Tibial nerve (tissue), 4 donors: ENCODE measurements at regions not wholly inside any gene's neighbourhood (a gene's known extent, or its start where the extent isn't known, plus 50 kb on each side); places are given as distances from the start of the nearest gene placed in this dataset.

Source experiments
- DNase-seq, 2 donors: peaks; one replicate each; pipeline ENCODE4 v3.0.0-alpha.2; 2019; ENCODE audit warnings: low spot score in 2 of 2
- H3K27ac ChIP-seq, 4 donors: fragments of 200-600 bp; sonication (generic) in 3 of 4; one replicate each; pipeline ENCODE4 v1.5.1; 2017 to 2019; ENCODE audit warnings: mild to moderate bottlenecking in 1 of 4
- H3K27me3 ChIP-seq, 2 donors: fragments of 200-600 bp; sonication (generic) in 1 of 2; one replicate each; pipeline versions ENCODE4 v1.5.1 to v1.6.0; 2017 to 2019
- H3K36me3 ChIP-seq, 3 donors: fragments of 200-600 bp; sonication (generic); one replicate each; pipeline ENCODE4 v1.5.1; 2018 to 2019
- H3K4me1 ChIP-seq, 4 donors: fragments of 200-600 bp; sonication (generic) in 3 of 4; one replicate each; pipeline ENCODE4 v1.5.1; 2017 to 2019
- H3K4me3 ChIP-seq, 4 donors: fragments of 200-600 bp; sonication (generic) in 3 of 4; one replicate each; pipeline ENCODE4 v1.5.1; 2017 to 2019; ENCODE audit warnings: mild to moderate bottlenecking in 1 of 4, moderate library complexity in 1 of 4
- H3K9me3 ChIP-seq, 4 donors: fragments of 200-600 bp; sonication (generic) in 3 of 4; one replicate each; pipeline ENCODE4 v1.5.1; 2017 to 2019
- EP300 ChIP-seq, 2 donors: sonication (generic); formaldehyde crosslinking; IDR thresholded peaks; one replicate each; pipeline ENCODE4 v1.6.1; 2017; ENCODE audit warnings: antibody characterized with exemption in 2 of 2, mild to moderate bottlenecking in 1 of 2
- POLR2A ChIP-seq, 2 donors: fragments of 450-650 bp; IDR thresholded peaks; one replicate each; pipeline ENCODE4 v1.6.1; 2017; ENCODE audit warnings: antibody characterized with exemption in 2 of 2, mild to moderate bottlenecking in 2 of 2, moderate library complexity in 2 of 2
- WGBS, 2 donors: methylation state at CpG; one replicate each; pipeline ENCODE4 v1.1.5; 2018; 5-methylcytosine and 5-hydroxymethylcytosine counted together
- TF ChIP-seq, protein P1 (sequence below), 5 experiments: fragments of 200-600 bp in 3 of 5; fragments of 450-650 bp in 2 of 5; sonication (generic) in 3 of 5; IDR thresholded peaks; one replicate each; pipeline ENCODE4 v1.5.1; 2016 to 2019; ENCODE audit warnings: antibody characterized with exemption in 5 of 5, mild to moderate bottlenecking in 3 of 5, moderate library complexity in 2 of 5

DNA sequence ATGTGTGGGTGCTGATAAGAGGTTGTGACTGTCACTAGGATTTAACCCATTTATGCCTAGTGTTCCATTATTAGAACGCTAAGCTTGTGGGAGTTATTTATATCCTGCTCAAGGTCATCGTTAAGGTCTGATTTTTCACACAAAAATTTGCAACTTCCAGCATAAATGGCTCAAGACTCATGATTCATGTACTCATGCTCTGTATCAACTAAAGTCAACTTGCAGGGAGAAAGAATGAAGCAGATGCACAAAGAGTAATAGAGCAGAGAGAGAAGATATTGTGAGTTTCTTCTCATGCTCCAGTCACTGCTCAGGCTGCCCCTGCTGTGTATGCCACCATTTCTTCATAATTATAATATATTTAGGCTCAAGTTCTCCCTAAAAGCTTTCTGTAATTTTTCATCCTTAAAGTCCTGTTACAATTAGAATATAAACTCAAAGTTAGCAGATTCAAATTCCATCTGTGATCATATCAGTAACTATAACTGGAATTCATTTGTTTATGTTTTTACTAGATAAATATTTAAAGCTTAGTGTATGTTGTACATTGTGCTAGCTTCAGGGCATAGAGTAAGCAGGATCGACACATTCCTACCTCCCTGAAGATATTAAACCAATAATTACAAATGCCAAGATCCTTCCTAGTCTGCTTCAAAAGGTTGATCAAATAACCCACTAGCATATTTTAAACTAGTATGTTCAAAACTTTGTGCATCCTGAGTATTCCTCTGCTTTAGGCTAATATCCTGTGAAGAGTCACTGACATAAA is 136.7 kb downstream of the NUDT12 start:
- DNase-seq: no peak
- no peaks in the 10 kb centered on the region for H3K36me3 ChIP-seq
- H3K27me3 ChIP-seq: no peaks in the 10 kb centered on the region
- H3K4me3 ChIP-seq: no peak overlapping the region
- H3K27ac ChIP-seq: peak overlapping the region in 1 of 4 donors; percentile 33
- peaks cover 0 to 14% (median 5%) of the 10 kb centered on the region in 4 donors for H3K4me1 ChIP-seq
- no peak for TF ChIP-seq EP300 (IDR thresholded peaks at IDR 0.05)
- TF ChIP-seq, protein P1, sequence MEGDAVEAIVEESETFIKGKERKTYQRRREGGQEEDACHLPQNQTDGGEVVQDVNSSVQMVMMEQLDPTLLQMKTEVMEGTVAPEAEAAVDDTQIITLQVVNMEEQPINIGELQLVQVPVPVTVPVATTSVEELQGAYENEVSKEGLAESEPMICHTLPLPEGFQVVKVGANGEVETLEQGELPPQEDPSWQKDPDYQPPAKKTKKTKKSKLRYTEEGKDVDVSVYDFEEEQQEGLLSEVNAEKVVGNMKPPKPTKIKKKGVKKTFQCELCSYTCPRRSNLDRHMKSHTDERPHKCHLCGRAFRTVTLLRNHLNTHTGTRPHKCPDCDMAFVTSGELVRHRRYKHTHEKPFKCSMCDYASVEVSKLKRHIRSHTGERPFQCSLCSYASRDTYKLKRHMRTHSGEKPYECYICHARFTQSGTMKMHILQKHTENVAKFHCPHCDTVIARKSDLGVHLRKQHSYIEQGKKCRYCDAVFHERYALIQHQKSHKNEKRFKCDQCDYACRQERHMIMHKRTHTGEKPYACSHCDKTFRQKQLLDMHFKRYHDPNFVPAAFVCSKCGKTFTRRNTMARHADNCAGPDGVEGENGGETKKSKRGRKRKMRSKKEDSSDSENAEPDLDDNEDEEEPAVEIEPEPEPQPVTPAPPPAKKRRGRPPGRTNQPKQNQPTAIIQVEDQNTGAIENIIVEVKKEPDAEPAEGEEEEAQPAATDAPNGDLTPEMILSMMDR (IDR thresholded peaks at IDR 0.05): no peak
- no peak for TF ChIP-seq POLR2A (IDR thresholded peaks at IDR 0.05)
- WGBS, 2 donors: 62 to 66% methylated on average over 3 of the region's 3 CpGs
- no peaks in the 10 kb centered on the region for H3K9me3 ChIP-seq

- Histone ChIP-seq H3K4me1 (peaks cover 0 to 14% (median 5%) of the 10 kb centered on the region in 4 donors), H3K27me3 (no peaks in the 10 kb centered on the region), H3K36me3 (no peaks in the 10 kb centered on the region), H3K9me3 (no peaks in the 10 kb centered on the region), H3K4me3 (no peak overlapping the region), H3K27ac (peak overlapping the region in 2 of 4 donors; percentile 23 to 33)
- no peak for DNase-seq
- no peak for TF ChIP-seq EP300 (IDR thresholded peaks at IDR 0.05)
- TF ChIP-seq, protein P1 (IDR thresholded peaks at IDR 0.05): no peak
- no peak for TF ChIP-seq POLR2A (IDR thresholded peaks at IDR 0.05)
- 68 to 79% methylated on average over 5 of the region's 5 CpGs for WGBS, 2 donors
Measured at GRCh38 chr5:103424453-103425205, 138.0 kb downstream of the NUDT12 start.

GRCh38 chr5:103424026-103424425 is 138.6 kb downstream of the NUDT12 start:
- H3K9me3 ChIP-seq: no peaks in the 10 kb centered on the region
- DNase-seq: no peak
- 12 to 14% methylated on average over 2 of the region's 2 CpGs for WGBS, 2 donors
- no peak overlapping the region for H3K4me3 ChIP-seq
- peak overlapping the region in 2 of 4 donors; percentile 19 to 23 for H3K27ac ChIP-seq
- peaks cover 0 to 14% (median 4%) of the 10 kb centered on the region in 4 donors for H3K4me1 ChIP-seq
- no peaks in the 10 kb centered on the region for H3K36me3 ChIP-seq
- TF ChIP-seq POLR2A (IDR thresholded peaks at IDR 0.05): no peak
- TF ChIP-seq, protein P1 (IDR thresholded peaks at IDR 0.05): no peak
- no peaks in the 10 kb centered on the region for H3K27me3 ChIP-seq

DNA sequence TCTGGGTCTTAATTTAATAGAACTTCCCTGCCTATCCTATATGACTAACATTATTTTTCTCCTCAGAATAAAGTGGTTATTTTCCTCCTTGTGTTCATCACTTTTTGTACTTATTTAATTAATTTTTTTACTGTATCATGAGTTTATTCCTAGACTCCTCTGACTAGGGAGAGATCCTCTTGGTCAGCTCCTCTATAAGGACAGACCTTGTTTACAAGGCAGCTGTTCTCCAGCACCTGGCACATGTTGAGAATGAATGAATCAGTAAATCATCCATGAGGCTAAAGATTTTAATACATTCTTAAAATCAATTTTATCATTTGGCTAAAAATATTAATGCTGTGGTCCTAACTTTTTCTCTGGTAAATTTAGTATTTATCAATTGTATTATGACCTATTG is 139.8 kb downstream of the NUDT12 start:
- Histone ChIP-seq H3K9me3 (no peaks in the 10 kb centered on the region), H3K27me3 (no peaks in the 10 kb centered on the region), H3K4me3 (no peak overlapping the region), H3K4me1 (peaks cover 0 to 8% (median 0%) of the 10 kb centered on the region in 4 donors), H3K36me3 (no peaks in the 10 kb centered on the region), H3K27ac (no peak overlapping the region)
- no peak for TF ChIP-seq POLR2A (IDR thresholded peaks at IDR 0.05)
- no peak for TF ChIP-seq EP300 (IDR thresholded peaks at IDR 0.05)
- TF ChIP-seq, protein P1 (IDR thresholded peaks at IDR 0.05): no peak
- no peak for DNase-seq

DNA sequence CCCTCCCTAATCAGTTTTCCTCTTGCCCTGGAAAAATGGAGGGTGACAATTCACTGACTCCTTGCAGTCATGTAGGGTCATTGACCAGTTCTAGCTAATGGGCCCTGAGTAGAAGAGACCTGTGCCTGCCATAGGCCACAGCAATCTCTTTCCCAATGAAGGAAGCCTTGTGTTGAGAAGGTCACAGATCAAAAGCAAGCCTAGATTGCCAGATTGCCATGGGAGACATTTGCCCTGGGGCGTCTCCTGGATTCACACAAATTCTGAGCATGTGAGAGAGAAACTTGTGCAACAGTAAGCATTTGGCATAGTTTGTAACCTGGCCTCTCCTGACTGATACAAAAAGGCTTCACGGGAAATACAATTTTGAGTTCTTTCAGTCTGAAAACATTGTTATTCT is 148.0 kb downstream of the NUDT12 start:
- no peaks in the 10 kb centered on the region for H3K27me3 ChIP-seq
- H3K36me3 ChIP-seq: no peaks in the 10 kb centered on the region
- DNase-seq: no peak
- no peak overlapping the region for H3K4me3 ChIP-seq
- WGBS, 2 donors: 53 to 77% methylated on average over 2 of the region's 2 CpGs
- no peaks in the 10 kb centered on the region for H3K4me1 ChIP-seq
- TF ChIP-seq POLR2A (IDR thresholded peaks at IDR 0.05): no peak
- TF ChIP-seq EP300 (IDR thresholded peaks at IDR 0.05): no peak
- TF ChIP-seq, protein P1 (IDR thresholded peaks at IDR 0.05): no peak
- H3K9me3 ChIP-seq: no peaks in the 10 kb centered on the region
- no peak overlapping the region for H3K27ac ChIP-seq
